HG03521 (cell line): ENCODE measurements at regions not wholly inside any gene's neighbourhood (a gene's known extent, or its start where the extent isn't known, plus 50 kb on each side); places are given as distances from the start of the nearest gene placed in this dataset.

Experiments
- ATAC-seq: cut with Tn5 transposase; IDR thresholded peaks from one replicate; pipeline ENCODE4 v1.9.1; 2021; ENCODE audit warnings: mild to moderate bottlenecking, moderate library complexity; ENCODE audit not compliant: unreplicated experiment

DNA sequence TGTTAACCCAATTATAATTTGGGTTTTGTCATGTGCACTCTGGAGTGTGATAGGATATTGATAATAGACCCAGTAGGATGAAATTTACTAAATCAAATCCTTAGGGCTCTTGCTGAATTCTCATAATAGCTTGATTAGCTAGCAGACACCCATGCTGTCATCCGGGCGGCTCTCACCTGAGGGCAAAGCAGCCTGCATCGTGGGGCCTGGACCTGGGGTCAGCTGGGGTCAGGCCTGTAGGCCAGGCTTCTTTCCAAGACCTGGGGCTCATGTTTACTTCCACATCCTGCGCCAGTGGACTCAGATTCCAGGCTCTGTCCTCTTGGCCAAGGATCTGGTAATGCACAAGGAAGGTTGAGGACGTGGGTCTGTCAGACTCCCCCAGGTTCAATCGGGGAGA is 486.3 kb downstream of the NPHP4 start:
- no peak for ATAC-seq

DNA sequence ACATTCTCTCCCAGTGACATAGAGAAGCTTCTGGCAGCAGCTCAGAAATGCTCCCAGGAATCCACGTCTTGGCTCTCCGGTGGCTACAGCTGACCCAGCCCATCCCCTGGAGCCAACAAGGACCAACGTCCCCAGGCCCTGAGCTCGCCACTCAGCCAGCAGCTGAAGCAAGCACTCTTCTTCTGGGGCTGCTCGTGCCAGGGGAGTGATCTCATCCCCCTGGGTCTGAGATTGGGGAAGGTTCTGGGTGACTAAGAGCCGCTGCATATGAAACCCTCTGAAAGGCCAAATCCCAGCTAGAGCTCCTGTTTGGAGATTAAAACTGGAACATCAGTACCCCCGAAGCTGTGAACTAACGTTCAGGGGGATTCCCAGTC is 487.9 kb downstream of the NPHP4 start:
- ATAC-seq, result no peak

DNA sequence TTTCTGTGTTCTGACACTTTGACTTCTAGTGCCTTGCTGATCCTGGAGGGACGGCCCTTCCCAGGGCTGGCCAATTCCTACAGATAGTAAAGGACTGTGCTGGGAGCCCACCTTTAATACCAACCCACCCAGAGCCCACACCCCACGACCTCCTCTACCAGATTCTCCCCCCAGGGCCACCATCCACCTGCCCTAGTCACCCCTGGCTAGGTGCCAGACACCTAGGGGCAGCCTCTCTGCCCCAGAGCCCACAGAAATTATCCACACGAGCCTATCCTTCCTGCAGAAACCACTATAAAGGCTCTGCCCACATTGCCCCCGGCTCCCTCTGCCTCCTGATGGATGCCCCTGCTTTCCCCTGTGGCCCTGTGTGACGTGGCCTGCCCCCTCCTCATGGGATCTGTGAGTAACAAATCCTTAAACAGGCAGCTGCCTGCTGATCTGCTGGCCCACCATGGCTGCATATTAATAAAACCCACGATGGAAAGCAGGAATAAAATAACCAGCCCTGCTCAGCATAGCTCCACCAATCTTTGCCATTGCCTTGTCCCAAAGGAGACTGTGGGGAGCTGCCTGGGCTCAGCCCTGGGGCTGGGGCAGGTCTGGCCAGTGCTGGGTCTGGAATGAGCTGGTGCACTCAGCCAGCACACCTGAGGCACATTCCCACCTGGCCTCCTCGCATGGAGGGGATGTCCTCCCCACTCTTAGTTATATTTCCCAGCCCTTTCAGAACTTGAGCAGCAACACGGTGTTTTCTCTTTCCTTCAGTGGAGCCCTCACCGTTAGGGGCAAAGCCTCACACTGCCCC is 488.5 kb downstream of the NPHP4 start:
- no peak for ATAC-seq

DNA sequence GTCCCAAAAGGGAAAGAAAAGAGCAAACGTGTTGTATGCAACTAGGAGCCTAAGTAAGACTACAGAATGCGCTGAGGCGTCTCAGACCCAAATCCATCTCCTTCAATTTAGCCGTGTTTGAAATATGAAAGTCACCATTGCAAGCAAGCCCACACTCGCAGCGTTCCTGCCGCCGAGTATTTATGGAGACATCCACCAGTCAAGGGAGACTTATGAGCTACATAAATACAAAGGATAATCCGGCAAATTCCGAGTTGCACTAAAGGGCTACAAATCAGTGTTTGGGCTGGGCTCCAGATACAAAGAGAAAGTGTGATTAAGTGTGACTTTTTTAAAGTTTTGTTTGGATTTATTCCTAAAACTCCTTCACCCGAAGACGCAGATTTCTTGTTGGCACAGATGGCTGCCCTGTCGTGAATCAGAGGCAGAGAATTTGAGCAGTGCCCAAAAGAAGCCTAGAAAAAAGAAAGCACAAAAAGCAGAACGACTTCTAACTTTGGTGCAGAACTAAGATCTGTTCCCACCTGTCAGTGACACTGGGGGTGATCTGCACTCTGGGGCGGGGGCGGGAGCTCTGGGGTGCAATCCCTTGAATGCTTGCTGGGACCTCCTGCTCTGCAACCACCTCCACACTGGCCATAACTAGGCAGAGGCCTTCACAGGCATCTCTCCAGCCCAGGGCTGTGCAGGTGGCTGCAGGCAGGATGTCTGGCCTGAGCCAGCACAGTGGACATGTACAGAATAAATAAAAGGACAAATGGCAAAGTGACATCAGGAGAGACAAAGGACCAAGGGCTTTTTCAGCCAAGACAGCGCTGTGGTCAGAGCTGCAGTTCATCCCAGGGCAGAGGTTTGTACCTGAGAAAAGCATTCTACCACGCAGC is 489.7 kb downstream of the NPHP4 start:
- no peak for ATAC-seq

DNA sequence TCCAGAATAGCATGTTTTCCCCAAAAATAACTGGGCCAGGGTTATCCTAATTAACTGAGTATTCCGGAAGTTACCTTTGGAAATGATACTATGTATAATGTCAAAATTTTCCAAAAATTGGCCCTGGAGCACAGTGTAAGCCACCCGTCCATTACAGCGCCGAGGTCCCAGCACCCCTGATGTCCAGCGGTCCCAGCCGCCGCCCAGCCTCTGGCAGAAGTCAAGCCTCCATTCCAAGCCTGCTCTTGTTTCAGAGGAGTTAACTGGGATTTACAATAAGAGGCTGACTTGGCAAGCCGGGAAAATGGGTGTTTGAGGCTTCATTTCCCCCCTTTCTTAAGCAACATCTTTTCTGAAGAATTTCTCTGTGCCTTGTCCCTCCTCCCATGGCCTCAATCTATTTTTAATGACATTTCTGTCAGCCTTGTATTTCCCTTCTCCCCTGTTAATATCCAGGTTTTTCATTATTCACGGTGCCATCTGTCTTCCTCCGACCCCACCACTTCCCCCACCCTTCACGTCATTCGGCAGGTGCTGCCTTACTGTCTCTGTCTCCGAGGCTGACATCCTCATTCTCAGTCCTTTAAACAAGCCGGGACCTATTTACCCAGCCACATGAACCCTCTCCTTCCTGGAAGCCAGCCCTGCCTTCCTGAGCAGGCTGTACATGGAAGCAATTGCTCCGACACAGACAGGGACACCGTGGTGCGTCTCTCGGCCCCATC is 490.9 kb downstream of the NPHP4 start:
- no peak for ATAC-seq

DNA sequence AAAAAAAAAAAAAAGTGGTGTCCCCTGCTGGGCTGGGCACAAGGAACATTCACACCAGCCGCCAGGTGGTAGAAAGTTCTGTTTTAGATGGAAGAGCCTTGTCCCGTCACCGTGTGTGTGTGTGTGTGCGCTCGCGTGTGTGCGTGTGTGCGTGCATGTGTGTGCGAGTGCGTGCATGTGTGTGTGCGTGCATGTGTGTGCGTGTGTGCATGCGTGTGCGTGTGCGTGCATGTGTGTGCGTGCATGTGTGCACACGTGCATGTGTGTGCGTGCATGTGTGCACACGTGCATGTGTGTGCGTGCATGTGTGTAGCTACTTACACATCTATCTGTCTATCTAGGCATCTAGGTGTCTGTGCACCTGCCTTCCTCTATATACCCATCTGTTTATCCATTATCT is 491.7 kb downstream of the NPHP4 start:
- no peak for ATAC-seq

DNA sequence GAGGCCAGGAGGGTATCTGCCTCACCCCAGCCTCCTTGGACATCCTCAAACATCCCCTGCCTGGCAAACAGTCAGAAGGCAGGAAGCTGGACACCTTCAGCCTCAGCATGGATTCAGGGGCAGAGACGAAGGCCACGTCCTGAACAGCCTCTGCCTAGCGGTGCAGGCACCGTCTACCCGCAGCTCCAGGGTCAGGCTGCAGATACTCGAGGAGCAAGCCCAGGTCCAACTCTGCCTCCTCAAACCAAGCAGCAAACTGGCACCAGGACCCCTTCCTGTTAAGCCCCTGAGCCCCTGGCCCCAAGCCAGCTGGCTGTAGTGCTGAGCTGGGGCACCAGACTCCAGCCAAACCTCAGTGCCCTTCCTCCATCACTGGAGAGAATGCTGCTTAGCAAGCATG is 494.7 kb downstream of the NPHP4 start:
- ATAC-seq, result no peak

DNA sequence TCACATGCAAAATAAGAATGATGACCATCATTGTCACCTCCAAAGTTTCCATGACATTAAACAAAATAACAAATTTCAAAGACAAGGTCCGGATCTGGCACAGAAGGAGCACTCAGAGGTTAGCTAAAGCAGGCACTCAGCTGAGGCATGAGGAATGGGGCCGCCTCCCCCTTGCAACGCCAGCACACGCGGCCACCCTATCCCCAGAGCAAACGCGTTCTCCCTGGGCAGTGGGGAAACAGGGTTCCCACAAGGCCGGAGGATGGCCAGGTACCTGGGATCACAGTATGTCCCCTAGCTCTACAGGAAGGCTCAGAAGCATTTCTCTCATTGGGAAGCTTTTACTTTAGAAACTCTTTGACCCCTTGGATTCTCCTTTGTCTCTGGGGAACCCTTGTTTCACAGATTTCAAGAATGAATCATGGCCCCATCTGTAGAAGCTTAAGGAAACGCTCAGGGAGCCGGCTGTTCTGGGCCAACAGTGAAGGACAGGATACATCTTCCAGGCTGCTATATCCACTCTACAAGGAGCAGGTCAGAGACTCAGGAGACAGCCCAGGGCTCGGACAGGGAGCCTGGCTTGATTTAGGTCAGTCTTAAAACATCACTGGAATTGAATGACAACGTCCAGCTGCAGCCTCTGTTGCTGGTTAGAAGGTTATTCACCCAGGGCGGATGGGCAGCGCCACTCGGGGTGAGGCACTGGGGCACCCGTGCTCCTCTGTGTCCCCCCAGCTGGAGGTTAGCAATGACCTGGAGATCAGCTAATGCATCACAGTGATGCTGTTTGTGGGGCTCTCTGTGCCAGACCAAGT is 496.4 kb downstream of the NPHP4 start:
- ATAC-seq, result no peak

DNA sequence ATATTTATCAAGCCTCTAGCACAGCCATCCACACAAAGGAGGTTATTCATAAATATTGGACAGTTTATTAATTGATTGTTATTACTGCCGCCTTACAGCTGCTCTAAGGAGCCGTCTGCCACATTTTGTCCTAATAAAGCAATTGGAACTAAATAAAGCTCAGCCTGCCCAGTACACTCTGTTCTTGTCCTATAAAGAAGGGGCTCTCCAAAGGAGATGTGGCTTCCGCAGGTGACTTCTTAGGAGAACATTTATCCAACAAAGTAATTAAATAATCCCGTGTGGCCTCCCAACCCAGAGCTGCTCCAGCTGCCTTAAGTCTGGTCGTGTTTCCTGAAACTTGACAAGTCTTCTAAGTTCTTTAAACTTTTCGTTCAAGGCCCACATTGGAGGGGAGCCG is 497.7 kb downstream of the NPHP4 start:
- ATAC-seq, result no peak

DNA sequence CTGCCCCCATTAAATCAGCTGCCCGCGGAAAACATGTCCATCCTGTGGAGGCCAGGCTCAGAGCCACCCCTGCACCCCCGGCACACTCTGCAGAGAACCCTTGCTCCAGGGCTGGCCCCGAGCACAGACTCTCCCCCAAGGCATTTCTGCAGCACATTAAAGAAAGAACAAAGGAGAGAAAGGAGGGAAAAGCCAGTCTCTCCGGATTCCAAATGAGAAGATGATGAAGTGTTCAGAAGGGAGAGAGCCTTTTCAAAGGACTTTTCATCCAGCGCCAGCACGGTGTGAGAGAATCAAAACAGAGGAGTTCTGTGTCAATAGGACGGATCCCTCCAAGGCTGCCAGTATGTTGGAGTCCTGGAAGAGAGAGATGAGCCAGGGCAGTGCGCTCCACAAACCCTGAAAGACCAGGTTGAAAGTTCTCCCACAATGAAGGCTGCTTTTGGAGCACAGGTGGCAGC is 498.3 kb downstream of the NPHP4 start:
- no peak for ATAC-seq

DNA sequence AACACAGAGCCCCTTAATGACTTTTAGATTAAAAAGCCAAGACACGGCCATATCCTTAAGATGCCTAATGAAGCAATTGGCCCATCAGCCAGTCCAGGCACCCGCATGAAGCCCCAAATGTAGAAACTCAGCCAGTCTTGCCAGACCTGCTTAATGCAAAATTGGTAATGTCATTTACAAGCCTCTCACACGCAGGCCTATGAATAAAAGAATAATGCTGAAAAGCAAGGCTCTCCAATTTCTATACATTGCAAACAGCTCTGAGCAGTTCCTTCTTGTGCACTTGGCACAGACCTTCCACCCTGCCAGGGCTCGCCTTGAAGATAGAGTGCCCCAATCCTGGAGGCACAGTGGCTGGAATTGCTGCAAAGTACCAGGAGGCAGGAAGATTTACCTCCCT is 498.9 kb downstream of the NPHP4 start:
- ATAC-seq, result no peak

DNA sequence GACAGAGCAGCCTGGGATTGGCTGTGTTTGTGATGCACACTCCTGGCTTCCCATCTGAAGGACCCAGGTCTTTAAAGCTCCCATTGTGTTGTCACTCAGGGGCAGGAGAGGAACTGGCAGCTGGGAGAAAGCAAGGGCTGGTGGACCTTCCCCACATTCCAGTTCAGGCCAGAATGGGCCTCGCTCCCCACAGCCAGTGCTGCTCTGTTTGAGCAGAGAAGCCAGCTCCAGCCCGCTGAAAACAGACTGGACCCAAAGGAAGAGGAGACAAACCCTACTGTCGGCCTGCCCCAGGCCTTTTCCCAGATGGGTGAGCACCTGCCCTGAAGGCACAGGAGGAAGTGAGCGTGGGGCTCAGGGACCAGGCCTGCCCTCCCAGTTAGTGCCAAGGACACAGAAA is 499.4 kb downstream of the NPHP4 start:
- ATAC-seq, result no peak

DNA sequence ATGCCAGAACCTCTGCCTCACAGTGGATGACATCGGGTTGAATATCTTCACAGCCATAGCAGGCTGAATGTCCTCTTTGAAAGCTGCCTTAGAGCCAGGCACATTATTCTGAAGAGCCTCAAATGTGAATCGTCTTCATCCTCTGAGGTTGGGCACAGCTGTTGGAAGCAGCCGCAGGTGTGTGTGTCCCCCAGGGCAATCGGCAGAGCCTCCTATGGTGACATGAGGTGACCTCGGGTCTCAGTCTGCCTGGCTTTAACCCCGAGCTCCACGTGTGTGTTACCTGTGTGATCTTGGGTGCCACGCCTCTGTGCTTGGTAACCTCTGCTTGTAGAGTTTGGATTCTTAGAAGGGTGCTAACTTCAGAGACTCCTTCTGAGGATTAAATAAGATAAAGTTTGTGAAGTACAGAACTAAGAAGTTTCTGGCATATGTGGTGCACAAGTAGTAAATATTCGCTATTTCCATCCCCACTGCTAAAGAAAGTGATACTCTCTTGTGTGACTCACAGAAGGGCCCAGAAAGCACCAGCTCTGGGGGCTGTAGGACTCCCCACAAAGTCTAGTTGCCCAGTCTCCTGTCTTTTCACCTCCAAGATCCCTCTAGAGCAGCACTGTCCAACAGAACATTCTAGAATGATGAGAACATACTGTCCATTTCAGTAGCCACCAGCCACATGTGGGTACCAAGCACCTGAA is 500.9 kb downstream of the NPHP4 start:
- no peak for ATAC-seq

DNA sequence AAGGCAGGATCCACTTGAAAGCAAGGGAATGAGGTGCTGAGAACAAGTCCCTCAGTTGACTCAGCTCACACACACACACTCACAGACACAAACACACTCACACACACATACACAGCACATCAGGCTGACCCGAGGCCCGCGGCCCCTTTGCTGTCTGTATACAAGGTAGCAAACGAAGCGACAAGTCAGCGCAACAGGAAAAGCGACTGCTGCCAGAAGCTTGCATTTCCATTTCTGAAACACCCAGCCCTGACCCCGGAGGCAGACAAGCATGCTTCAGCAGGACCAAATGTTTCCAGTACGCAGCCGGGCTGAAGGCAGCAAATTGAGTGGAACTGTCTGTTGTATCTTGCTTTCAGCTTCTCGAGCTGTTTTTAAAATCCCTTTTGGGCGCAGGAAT is 501.6 kb downstream of the NPHP4 start:
- ATAC-seq, result no peak

DNA sequence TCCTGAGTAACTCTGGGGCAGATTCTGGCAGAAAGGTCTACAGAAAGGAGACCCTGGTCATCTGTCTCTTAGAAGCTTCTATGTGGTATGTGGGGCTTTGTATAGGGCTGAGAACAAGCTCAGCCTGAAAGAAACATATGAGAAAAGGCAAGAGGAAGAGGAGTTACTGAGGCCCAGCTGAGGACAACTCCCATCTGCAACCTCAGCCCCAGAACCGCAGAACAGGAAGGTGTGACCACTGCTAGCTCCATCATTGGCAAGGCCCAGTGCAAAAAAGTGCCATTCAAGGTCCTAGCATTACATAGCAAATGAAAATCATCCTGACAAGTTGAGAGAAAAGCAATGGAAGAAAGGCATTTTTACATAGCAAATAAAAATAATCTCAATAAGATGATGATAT is 503.8 kb downstream of the NPHP4 start:
- no peak for ATAC-seq

DNA sequence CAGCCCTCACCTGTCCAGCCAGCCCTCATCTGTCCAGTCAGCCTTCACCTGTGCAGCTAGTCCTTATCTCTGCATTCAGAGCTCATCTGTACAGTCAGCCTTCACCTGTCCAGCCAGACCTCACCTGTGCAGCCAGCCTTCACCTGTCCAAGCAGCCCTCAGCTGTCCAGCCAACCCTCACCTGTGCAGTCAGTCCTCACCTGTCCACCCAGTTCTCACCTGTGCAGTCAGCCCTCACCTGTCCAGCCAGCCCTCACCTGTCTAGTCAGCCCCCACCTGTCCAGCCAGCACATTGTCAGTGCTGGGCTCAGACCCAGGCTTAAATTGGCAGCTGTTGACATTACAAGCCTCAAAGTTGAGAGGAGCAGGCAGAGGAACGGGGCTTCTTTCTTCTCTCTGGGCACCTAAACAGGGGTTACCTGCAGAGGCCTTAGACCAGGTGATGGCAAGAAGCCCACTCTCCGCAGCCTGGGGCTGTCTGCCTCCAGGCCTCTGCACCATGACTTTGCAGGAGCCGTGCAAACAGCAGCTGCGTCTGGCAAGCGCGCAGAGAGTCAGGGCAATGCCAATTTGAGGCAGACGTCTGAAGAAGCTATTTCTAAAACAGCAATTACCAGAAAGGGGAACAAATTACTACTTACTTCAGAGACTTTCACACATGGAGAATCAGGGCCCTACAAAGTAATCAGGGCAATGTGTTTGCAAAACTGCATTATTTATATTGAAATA is 506.1 kb downstream of the NPHP4 start:
- no peak for ATAC-seq

DNA sequence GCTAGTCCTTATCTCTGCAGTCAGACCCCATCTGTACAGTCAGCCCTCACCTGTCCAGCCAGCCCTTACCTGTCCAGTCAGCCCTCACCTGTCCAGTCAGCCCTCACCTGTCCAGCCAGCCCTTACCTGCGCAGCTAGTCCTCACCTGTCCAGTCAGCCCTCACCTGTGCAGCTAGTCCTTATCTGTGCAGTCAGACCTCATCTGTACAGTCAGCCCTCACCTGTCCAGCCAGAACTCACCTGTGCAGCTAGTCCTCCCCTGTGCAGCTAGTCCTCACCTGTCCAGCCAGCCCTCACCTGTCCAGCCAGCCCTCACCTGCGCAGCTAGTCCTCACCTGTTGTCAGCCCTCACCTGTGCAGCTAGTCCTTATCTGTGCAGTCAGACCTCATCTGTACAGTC is 506.8 kb downstream of the NPHP4 start:
- no peak for ATAC-seq

DNA sequence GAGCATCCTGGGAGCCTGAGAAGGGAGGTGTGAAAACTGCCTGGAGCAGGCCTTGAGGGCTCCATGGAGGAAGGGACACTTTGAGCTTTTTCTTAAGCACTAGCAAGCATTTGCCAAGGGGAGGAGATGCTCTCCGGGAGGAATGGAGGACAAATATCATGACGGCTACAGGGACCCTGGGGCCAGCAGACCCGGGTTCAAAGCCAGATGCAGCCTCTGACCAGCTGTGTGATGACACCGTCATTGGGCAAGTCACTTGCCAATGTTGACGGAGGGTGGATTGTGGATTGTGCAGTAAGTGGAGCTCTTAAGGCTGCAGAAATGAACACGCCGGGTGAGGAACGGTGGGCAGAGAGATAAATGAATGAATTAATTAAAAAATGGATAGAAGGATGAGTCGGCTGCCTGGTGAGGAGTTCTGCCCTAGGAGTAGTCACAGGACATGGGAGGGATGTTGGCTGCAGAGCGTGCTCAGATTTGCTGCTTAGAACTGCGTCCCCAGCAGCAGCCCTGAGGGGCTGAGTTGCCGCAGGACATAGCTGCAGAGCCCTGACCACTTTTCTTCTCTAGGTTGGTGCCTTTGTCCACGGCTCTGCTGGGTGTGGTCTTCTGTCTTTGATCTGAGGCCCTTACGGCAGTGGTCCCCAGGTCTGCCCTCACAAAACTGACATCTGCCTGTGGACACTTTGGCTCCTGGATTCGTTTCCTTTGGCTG is 507.6 kb downstream of the NPHP4 start:
- no peak for ATAC-seq

DNA sequence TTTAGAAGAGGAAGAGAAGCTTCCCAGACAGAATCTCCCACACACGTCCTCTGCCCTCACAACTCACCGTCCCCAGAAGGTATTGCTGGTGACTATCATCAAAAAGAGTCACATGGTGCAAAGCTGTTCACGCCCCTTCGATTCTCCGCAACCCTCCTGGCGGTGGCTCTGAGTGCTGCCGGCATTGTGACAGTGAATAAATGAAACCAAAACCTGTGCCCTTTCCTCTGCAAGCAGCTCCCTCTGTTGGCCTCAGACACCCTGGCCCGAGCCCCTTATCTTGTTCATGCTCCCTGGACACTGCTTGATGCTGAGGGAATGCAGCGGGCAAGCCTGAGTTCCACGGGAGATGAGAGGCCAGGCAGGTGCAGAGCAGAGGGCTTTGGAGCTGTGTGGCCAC is 510.3 kb downstream of the NPHP4 start:
- no peak for ATAC-seq
